ENCODE measurements at regions not wholly inside any gene's neighbourhood (a gene's known extent, or its start where the extent isn't known, plus 50 kb on each side); places are given as distances from the start of the nearest gene placed in this dataset.

GRCh38 chr15:69860321-69860720, 237.4 kb downstream of the TLE3 start:
- TF ChIP-seq SP1 (IDR thresholded peaks at IDR 0.05) (no peak), CTCF (IDR thresholded peaks at IDR 0.05; ENCODE audit: low read depth, low read length, missing input control) (no peak), ZBTB33 (IDR thresholded peaks at IDR 0.05) (no peak), GABPA (IDR thresholded peaks at IDR 0.05 in 1 of 2, conservative IDR thresholded peaks at IDR 0.05 in 1 of 2) (no peak), NR2F2 (IDR thresholded peaks at IDR 0.05) (no peak)

Measured in liver (tissue), 3 donors.